GM21737 (cell line): ENCODE measurements at regions not wholly inside any gene's neighbourhood (a gene's known extent, or its start where the extent isn't known, plus 50 kb on each side); places are given as distances from the start of the nearest gene placed in this dataset.

Experiments
- ATAC-seq: cut with Tn5 transposase; IDR thresholded peaks from one replicate; pipeline ENCODE4 v1.9.1; 2021; ENCODE audit warnings: mild to moderate bottlenecking, moderate library complexity; ENCODE audit not compliant: unreplicated experiment

- no peak for ATAC-seq
Observed at GRCh38 chr13:78239714-78240113, 321.1 kb upstream of the EDNRB start.

- ATAC-seq, result no peak
Observed at GRCh38 chr13:78238911-78239310, 320.3 kb upstream of the EDNRB start.

GRCh38 chr13:78228940-78229339 is 310.3 kb upstream of the EDNRB start:
- no peak for ATAC-seq

- no peak for ATAC-seq
Observed at GRCh38 chr13:78228211-78228610, 309.6 kb upstream of the EDNRB start.

GRCh38 chr13:78227709-78228108 is 309.1 kb upstream of the EDNRB start:
- ATAC-seq, result no peak

GRCh38 chr13:78215458-78216108 is 297.0 kb upstream of the EDNRB start:
- no peak for ATAC-seq

GRCh38 chr13:78201411-78201810 is 282.8 kb upstream of the EDNRB start:
- ATAC-seq, result no peak

GRCh38 chr13:78198821-78199220 is 280.2 kb upstream of the EDNRB start:
- ATAC-seq, result no peak

GRCh38 chr13:78198419-78198818 is 279.8 kb upstream of the EDNRB start:
- ATAC-seq, result no peak

- ATAC-seq, result no peak
Observed at GRCh38 chr13:78197231-78197630, 278.6 kb upstream of the EDNRB start.

- no peak for ATAC-seq
Observed at GRCh38 chr13:78194904-78195639, 276.4 kb upstream of the EDNRB start.

GRCh38 chr13:78193846-78194245 is 275.2 kb upstream of the EDNRB start:
- ATAC-seq, result no peak

- ATAC-seq, result no peak
Observed at GRCh38 chr13:78192716-78193115, 274.1 kb upstream of the EDNRB start.

GRCh38 chr13:78190296-78190695 is 271.7 kb upstream of the EDNRB start:
- ATAC-seq, result no peak

- ATAC-seq, result no peak
Observed at GRCh38 chr13:78187781-78188180, 269.1 kb upstream of the EDNRB start.

GRCh38 chr13:78185700-78186099 is 267.1 kb upstream of the EDNRB start:
- ATAC-seq, result no peak

GRCh38 chr13:78183732-78184131 is 265.1 kb upstream of the EDNRB start:
- no peak for ATAC-seq

GRCh38 chr13:78182813-78183212 is 264.2 kb upstream of the EDNRB start:
- no peak for ATAC-seq

- ATAC-seq, result no peak
Observed at GRCh38 chr13:78177306-78177705, 258.7 kb upstream of the EDNRB start.

GRCh38 chr13:78176880-78177279 is 258.2 kb upstream of the EDNRB start:
- ATAC-seq, result no peak

- no peak for ATAC-seq
Observed at GRCh38 chr13:78169386-78169785, 250.8 kb upstream of the EDNRB start.

GRCh38 chr13:78168981-78169380 is 250.3 kb upstream of the EDNRB start:
- no peak for ATAC-seq

GRCh38 chr13:78161266-78161665 is 242.6 kb upstream of the EDNRB start:
- ATAC-seq, result no peak
